Thyroid gland (tissue), 4 donors: ENCODE measurements at regions not wholly inside any gene's neighbourhood (a gene's known extent, or its start where the extent isn't known, plus 50 kb on each side); places are given as distances from the start of the nearest gene placed in this dataset.
A peak's percentile ranks its signal among the peaks of the same experiment; 100 is the strongest.

Source experiments
- POLR2A ChIP-seq, 2 donors: fragments of 450-650 bp; IDR thresholded peaks; one replicate each; pipeline ENCODE4 v1.6.1; 2017; ENCODE audit warnings: antibody characterized with exemption in 2 of 2, mild to moderate bottlenecking in 2 of 2, moderate library complexity in 1 of 2
- TF ChIP-seq, protein P1 (sequence below), 6 experiments: fragments of 200-600 bp in 3 of 6; fragments of 450-650 bp in 3 of 6; sonication (generic) in 3 of 6; IDR thresholded peaks; one replicate each; pipeline ENCODE4 v1.5.1; 2016 to 2019; ENCODE audit warnings: antibody characterized with exemption in 6 of 6, mild to moderate bottlenecking in 2 of 6, inconsistent platforms in 1 of 6, moderate library complexity in 1 of 6

DNA sequence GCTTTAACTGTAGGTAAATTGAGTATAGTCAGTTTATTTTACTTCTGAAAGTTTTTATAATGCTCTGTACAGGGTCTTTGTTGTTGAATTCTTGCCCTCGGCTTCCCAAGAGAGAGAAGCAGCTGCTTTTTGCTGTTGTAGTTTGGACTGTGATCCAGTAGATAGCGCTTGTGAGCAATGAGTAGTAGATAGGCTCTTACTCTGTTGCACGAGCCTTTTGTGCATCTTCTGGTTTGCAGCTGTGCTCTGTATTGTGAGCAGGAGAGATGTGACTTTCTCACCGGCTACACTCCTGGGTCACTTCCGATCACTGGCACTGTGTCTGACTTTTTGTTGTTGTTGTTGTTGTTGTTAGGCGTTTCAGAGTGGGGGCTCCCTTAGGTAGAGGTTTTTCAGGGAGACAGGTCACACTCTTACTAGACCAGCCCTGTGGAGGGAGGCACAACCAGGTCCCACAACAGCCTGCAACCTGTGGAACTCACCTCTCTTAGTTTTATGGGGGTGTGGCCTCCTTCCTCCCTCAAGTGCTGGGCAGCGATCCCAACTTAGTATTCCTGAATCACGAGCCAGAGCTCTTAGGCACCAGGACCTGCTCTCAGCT lies 822.1 kb upstream of the GALNTL6 start:
- TF ChIP-seq, protein P1, sequence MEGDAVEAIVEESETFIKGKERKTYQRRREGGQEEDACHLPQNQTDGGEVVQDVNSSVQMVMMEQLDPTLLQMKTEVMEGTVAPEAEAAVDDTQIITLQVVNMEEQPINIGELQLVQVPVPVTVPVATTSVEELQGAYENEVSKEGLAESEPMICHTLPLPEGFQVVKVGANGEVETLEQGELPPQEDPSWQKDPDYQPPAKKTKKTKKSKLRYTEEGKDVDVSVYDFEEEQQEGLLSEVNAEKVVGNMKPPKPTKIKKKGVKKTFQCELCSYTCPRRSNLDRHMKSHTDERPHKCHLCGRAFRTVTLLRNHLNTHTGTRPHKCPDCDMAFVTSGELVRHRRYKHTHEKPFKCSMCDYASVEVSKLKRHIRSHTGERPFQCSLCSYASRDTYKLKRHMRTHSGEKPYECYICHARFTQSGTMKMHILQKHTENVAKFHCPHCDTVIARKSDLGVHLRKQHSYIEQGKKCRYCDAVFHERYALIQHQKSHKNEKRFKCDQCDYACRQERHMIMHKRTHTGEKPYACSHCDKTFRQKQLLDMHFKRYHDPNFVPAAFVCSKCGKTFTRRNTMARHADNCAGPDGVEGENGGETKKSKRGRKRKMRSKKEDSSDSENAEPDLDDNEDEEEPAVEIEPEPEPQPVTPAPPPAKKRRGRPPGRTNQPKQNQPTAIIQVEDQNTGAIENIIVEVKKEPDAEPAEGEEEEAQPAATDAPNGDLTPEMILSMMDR (IDR thresholded peaks at IDR 0.05) = peak in 4 of 6 experiments; percentile 15 to 50 (median 38)
- TF ChIP-seq POLR2A (IDR thresholded peaks at IDR 0.05) = no peak
